ENCODE measurements at regions not wholly inside any gene's neighbourhood (a gene's known extent, or its start where the extent isn't known, plus 50 kb on each side); places are given as distances from the start of the nearest gene placed in this dataset.
A peak's percentile ranks its signal among the peaks of the same experiment; 100 is the strongest.

- WGBS, 2 donors, result 96 to 97% methylated on average over 18 of the region's 18 CpGs
- intact Hi-C loops (cut with DNase I; ENCODE audit: low total_unique reads), result no loop called here
These were observed 290.5 kb upstream of the HS6ST1 start for GRCh38 chr2:128608921-128609880.

GRCh38 chr2:128610496-128610895 lies 291.8 kb upstream of the HS6ST1 start:
- 94 to 95% methylated on average over 9 of the region's 9 CpGs for WGBS, 2 donors
- intact Hi-C loops (cut with DNase I; ENCODE audit: low total_unique reads), result no loop called here
- no peak overlapping the region for H3K4me3 ChIP-seq (ENCODE audit: low read depth, poor library complexity, severe bottlenecking)
- TF ChIP-seq POLR2A (IDR thresholded peaks at IDR 0.05), result no peak
- TF ChIP-seq, protein P1, sequence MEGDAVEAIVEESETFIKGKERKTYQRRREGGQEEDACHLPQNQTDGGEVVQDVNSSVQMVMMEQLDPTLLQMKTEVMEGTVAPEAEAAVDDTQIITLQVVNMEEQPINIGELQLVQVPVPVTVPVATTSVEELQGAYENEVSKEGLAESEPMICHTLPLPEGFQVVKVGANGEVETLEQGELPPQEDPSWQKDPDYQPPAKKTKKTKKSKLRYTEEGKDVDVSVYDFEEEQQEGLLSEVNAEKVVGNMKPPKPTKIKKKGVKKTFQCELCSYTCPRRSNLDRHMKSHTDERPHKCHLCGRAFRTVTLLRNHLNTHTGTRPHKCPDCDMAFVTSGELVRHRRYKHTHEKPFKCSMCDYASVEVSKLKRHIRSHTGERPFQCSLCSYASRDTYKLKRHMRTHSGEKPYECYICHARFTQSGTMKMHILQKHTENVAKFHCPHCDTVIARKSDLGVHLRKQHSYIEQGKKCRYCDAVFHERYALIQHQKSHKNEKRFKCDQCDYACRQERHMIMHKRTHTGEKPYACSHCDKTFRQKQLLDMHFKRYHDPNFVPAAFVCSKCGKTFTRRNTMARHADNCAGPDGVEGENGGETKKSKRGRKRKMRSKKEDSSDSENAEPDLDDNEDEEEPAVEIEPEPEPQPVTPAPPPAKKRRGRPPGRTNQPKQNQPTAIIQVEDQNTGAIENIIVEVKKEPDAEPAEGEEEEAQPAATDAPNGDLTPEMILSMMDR (IDR thresholded peaks at IDR 0.05), result no peak
- DNase-seq (ENCODE audit: low spot score in 2 of 2), result no peak

More at GRCh38 chr2:128608921-128609880, 290.5 kb upstream of the HS6ST1 start:
- TF ChIP-seq, protein P1 (IDR thresholded peaks at IDR 0.05), result no peak
- TF ChIP-seq POLR2A (IDR thresholded peaks at IDR 0.05), result no peak
- H3K4me3 ChIP-seq (ENCODE audit: low read depth, poor library complexity, severe bottlenecking), result no peak overlapping the region
- peak in 1 of 2 donors; percentile 67 for DNase-seq (ENCODE audit: low spot score in 2 of 2)

- DNase-seq (ENCODE audit: low spot score in 2 of 2), result no peak
- no peak for TF ChIP-seq POLR2A (IDR thresholded peaks at IDR 0.05)
- TF ChIP-seq, protein P1 (IDR thresholded peaks at IDR 0.05), result no peak
- intact Hi-C loops (cut with DNase I; ENCODE audit: low total_unique reads), result no loop called here
- WGBS, 2 donors, result 90 to 92% methylated on average over 8 of the region's 8 CpGs
- no peak overlapping the region for H3K4me3 ChIP-seq (ENCODE audit: low read depth, poor library complexity, severe bottlenecking)
These were observed 293.0 kb upstream of the HS6ST1 start for GRCh38 chr2:128611421-128612320.

- no peak for DNase-seq (ENCODE audit: low spot score in 2 of 2)
- intact Hi-C loops (cut with DNase I; ENCODE audit: low total_unique reads), result no loop called here
These were observed 294.0 kb upstream of the HS6ST1 start for GRCh38 chr2:128612628-128613027.

GRCh38 chr2:128613351-128613750 lies 294.7 kb upstream of the HS6ST1 start:
- intact Hi-C loops (cut with DNase I; ENCODE audit: low total_unique reads), result no loop called here
- no peak overlapping the region for H3K4me3 ChIP-seq (ENCODE audit: low read depth, poor library complexity, severe bottlenecking)
- TF ChIP-seq, protein P1 (IDR thresholded peaks at IDR 0.05), result no peak
- TF ChIP-seq POLR2A (IDR thresholded peaks at IDR 0.05), result no peak
- WGBS, 2 donors, result 92% methylated on average over 7 of the region's 7 CpGs
- DNase-seq (ENCODE audit: low spot score in 2 of 2), result no peak

More at GRCh38 chr2:128612628-128613027, 294.0 kb upstream of the HS6ST1 start:
- 90 to 93% methylated on average over 3 of the region's 3 CpGs for WGBS, 2 donors
- no peak overlapping the region for H3K4me3 ChIP-seq (ENCODE audit: low read depth, poor library complexity, severe bottlenecking)
- TF ChIP-seq, protein P1 (IDR thresholded peaks at IDR 0.05), result no peak
- no peak for TF ChIP-seq POLR2A (IDR thresholded peaks at IDR 0.05)

Measured in lower leg skin (tissue), 4 donors.